Left forelimb (tissue), 1 donor: ENCODE measurements at regions not wholly inside any gene's neighbourhood (a gene's known extent, or its start where the extent isn't known, plus 50 kb on each side); places are given as distances from the start of the nearest gene placed in this dataset.
"Not testable (repeated sequence)": the region's sequence is repeated elsewhere in the genome, so short reads cannot be mapped to it uniquely, and the experiment has no call there.

Experiments
- DNase-seq: peaks from one replicate; pipeline ENCODE4 v3.0.0-alpha.2; 2018; ENCODE audit warnings: low spot score

DNA sequence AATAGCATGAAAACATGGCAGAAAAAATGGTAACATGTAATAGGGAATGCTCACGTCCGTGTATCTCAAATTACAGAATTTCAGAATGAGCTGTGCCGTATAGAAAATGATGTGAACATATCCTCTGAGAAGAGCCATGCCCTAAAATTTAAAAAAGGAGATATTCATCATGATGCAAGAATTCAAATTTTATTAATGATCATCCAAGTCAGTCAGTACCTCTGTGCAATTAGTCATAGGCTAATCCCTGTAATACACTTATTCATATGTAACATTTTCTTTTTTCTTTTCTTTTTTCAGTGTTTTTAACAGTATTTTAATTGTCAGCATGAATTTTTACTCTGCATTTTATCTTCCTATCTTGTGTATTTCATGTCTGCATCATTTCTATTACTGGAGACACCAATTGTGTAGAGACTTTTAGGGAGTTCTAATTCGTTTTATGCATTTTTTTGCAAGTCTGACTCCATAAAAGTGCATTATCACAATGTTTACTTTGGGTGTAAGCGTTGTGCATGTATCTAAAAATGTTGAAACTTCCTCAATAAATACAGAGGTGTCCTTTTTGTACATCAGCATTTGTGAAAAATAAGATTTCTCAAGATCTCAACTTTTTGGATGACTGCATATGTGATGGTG lies 1103.7 kb upstream of the CELF2 start:
- DNase-seq = no peak

DNA sequence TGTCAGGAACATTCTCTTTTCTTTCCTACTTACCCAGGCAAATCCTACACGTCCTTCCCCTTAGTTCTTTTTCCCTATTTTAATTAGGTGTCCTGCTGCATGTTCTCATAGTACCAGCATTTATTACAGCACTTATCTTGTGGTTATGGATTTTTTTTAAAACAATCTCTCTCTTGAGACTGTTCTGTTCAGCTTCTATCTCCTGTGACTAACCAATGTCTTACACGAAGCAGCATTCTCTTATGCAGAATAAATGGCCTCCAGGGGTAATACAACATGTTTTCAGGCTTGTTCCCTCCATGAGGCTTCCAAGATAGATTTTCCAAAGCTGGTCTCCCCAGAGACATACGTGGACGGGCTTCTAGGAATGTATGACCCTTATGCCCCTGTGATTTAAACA lies 1096.1 kb upstream of the CELF2 start:
- DNase-seq = no peak

DNA sequence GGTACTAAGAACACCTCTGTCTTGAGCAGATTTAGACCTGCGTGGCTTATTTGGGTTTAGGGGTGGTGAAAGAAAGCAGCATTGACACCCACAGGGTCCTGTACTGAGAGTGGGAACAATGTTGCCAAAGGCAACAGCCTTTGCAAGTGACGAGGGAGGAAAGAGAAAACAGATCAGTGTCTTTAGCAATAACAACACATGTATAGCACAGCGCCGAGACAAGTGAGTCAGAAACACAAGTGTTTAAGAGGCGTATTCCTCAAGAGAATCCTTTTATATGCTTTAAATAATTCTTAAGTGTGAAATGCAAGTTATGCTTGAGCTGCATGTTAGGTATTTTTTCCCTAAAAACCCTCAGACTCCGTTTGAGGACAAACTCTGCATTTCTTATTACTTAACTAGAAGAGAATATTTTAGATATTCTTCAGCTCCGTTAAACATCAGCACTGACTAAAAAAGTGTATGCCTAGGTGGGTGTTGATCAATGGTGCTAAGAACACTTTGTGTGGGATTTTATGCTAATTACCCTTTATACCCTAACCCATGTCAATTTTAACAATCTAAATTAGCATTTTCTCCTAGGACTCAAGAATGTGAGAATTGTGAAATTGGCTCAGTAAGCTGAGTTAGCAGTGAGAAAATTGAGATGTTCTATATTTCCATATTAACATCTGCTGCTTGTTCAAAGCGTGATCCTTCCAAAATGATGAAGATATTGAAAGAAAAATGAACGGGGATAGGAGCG lies 1095.4 kb upstream of the CELF2 start:
- DNase-seq = no peak

DNA sequence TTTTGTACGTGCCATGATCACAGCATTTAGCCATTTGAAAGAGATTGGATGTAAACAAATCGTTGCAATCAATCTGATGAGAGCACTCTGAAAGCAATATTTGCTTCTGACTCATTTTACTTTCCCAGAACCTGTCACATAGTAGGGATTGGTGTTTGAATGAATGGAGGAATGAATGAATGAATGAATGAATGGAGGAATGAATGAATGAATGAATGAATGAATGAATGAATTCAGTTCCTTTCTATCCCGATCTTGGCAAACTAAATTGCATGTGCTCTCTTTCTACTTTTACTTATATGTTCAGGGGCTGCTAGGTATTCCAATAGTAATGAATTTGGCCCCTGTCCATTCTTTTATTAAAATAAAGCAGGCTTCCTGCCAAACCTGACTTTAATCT lies 1091.7 kb upstream of the CELF2 start:
- DNase-seq = no peak

DNA sequence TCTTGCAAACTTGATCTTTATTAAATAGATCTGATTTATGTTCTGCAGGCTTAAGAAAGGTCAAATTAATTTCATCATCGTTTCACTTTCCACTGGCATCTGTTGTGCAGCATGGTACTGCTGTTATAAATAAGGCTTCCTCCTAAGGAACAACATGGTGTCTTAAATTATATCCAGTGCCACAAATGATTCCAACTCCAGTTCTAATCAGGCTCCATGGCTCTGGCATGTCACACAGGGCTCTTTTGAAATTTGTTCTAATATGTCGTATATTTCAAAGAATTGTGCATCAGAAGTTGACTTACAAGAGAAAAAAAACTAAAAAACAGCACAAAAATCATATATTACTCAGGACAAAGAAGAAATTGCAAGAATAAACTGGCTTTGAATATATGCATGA lies 1090.8 kb upstream of the CELF2 start:
- DNase-seq = no peak

DNA sequence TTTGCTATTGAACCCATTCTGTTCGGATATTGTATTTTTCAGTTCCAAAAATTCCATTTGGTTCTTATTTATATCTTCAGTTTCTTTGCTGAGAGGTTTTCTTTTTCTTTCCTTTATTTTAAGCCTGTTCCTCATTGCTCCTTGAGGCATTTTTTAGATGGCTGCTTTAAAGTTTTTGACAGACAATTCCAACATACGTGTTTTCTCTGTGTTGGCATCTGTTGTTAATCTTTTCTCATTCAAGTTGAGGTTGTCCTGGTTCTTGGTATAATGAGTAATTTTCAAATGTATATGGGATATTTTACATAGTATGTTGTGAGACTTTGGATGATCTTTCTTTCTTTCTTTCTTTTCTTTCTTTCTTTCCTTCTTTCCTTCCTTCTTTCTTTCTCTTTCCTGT lies 1078.0 kb upstream of the CELF2 start:
- no peak for DNase-seq

DNA sequence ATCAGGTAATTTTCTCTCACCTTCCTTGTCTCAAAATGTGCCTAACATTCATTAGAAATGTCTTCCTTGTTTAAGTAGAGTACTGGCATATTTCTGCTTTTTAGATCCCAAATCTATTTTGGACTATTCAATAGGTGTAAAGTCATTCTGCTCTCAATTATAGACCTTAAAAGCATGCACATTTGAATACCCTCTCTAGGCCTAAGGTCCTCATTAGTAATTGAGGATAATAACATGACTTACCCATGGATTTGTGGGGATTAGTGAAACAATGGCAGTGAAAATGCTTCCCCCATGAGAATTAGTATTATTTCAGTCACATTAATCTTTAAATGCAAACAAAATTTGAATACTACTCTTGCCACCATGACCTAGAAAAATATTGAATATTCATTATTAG lies 1073.0 kb upstream of the CELF2 start:
- no peak for DNase-seq

DNA sequence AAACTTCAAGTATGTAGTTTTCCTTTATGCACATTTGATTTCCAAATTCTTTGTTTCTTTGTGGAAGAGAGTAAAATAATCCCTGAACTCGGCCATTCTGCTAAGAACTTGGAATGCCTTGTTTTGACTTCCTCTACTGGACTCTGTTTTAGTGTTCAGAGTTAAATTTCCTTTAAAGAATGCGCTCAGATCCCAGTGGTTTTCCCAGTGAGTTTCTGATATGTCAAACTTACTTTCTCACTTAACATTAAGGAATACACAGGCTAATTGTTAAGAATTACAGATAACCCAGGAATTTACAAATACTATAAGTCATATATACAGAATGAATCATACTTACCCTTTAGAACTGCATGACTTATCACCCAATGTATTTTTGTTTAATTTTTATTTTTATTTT lies 1067.6 kb upstream of the CELF2 start:
- DNase-seq = no peak

DNA sequence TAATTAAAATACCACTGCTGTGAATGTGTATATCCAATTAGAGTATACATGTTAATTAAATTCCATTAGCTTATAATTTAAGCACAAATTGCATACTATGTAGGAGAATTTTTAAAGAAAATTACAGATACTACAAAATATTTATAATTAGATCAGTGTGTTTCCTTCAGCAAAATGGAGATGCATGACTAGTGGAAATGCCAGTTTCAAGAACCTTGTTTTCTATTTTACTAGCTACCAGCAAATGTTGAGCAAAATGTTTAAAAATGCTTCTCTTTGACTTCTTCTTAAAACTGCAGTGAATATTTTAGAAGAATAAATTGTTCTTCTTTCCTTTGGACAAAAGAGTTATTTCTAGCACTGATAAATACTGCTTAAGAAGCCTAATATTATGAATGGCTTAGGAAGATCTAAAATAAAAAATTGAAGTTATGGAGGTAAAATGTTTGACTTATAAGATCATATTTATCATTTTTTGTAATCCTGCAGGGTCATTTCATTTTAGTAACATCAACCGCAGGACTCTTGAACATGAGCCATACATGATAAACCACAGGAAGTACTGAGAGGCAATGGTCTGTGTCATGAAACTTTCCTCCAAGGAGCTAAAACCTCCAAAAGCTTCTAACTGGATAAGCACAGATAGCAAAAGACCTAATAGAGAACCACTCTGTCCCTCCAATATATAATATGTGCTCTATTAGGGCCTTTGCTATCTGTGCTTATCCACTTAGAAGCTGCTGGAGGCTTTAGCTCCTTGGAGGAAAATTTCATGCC lies 1066.0 kb upstream of the CELF2 start:
- no peak for DNase-seq

DNA sequence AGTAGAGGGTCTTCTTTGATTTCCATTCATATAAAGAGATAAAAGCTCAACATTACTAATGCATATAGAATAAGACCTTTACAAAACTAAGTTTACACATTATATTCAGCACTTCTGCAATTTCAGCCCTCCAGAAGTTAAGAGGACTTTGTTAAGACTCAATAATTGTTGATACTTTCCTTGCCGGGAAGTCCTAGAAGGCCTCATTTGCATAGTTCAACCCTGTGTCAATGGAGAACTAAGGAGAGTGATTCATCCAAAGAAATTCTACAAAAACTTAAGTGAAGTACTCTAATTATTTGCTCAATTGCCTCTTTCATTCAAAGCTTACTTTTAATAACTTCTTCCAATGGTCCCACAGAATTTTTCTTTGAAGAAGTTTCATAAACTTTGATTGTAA lies 1060.3 kb upstream of the CELF2 start:
- no peak for DNase-seq

DNA sequence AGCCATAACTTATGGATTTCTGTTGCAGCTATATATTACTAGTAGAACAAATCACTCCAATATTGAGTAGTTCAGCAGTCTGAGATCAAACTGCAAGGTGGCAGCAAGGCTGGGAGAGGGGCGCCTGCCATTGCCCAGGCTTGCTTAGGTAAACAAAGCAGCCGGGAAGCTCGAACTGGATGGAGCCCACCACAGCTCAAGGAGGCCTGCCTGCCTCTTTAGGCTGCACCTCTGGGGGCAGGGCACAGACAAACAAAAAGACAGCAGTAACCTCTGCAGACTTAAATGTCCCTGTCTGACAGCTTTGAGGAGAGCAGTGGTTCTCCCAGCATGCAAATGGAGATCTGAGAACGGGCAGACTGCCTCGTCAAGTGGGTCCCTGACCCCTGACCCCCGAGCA lies 1059.8 kb upstream of the CELF2 start:
- DNase-seq = not testable (repeated sequence)

DNA sequence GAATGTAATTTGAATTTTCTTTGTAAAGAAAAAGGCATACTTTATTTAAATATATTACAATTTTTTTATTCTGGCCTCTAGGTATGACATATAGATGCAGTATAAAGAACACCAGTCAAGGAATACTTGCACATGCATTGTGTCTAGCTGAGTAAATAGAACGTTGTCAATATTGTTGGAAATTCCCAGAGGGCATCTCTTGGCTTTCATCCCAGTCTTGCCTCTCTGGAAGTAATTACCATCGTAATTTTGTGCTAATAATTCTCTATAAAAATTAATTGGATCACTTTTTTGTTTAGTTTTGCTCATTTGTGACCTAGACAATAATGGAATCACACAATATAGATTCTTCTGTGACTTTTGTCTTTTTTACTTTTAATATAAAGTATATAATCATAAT lies 1052.3 kb upstream of the CELF2 start:
- DNase-seq = no peak

DNA sequence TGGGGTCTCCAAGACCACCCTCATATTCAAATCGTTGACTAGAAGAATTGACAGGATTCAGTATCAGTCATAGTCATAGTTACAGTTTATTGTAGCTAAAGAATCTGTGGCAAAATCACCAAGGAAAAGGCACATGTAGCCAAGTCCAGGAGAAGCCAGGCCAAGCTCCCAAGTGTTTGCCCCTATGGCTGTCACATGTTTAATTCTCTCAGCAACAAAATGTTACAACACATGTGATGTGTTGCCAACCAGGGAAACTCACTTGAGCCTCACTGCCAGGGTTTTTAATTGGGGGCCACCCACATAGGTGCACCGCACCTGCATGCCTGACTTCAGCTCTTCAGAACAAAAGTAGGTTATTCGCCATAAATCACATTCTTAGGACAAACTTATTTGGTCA lies 1030.9 kb upstream of the CELF2 start:
- DNase-seq = no peak

DNA sequence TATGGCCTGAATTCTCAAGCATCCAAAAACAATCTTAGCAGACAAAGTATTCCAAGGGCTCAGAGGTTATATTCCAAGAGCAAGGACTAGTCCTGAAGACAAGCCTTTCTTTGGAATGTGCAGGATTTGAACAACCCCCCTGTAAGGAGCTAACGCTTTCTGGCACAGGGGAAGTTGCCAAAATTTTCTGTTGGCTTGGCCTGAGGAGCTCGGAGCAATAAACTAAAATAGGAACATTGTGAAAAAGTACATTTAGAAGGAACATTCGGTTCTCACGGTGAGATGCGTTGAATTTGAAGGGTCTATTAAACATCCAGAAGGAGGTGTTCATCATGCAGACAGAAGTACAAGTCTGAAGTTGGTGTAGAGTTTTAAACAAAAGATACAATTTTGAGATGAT lies 1030.5 kb upstream of the CELF2 start:
- DNase-seq = no peak

DNA sequence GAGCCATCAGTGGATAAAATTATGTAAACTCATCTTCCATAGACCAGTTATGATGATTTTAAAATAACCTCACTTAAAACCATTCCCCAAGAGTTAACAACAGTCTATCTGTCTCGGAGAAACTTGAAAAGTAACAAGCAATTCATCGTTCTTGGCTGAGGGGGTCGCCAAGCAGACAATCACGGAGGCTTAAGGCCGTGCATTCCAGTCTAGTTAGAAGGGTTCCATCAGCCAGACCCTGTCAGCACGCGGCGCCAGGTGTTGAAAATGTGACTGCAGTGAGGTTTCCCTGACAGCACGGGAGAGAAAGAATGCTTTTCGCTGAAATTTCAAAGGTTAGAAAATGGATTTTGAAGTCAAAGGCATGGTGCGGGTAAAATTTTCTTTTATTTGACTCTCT lies 1025.0 kb upstream of the CELF2 start:
- DNase-seq = no peak

DNA sequence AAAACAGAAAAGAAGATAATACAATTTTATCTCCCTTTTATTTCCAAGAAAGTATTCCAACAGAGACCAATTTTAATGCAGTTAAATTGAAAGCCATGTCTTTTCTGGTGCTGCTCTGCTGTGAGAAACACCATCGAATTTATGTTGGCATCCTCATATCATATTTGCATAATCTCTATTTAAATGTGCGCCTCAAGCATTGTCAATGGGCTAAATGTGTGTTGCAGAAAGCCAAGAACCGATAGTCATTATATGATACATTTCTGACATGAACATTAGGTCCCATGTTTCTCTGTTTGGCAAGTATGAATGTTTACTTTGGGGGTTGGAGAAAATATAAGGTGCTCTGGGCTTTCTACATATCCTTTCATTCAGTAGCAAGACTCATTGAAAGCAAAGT lies 1023.5 kb upstream of the CELF2 start:
- no peak for DNase-seq

DNA sequence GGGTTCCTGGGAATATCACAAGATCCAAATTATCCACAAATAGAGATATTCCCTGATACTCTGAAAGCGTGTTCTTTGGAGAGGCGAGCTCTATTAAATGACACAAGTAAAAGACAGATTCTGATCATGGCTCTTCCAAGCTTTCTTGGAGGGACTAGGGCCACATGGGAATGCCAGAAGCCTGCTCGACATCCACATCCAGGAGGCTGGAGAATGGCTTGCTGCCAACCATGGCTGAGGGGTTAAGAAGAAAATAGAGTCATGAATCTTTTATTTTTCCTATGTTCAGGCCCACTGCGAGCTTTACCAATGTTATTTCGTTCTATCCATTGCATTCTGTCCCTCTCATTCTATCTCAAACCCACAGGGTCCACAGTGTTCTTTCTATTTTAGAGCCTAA lies 1018.0 kb upstream of the CELF2 start:
- DNase-seq = no peak

DNA sequence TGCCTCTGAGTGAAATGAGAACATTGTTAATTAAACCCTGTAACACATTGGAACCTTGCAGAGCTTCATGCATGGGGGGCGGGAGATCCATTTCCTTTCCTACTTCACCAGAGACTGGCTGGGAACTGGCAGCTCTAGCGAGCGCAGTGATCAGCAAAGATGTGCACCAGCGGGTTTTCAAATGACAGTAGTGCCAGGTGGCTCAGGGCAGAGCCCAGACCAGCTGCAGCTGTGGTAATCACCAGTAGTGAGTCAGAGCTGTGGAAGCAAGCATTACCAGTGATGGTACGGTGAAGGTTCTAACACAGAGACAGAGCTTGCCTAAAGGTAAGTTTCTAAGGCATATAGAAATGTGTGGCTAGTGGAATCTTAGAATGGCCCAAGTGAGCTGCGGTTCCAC lies 1009.7 kb upstream of the CELF2 start:
- DNase-seq = no peak

DNA sequence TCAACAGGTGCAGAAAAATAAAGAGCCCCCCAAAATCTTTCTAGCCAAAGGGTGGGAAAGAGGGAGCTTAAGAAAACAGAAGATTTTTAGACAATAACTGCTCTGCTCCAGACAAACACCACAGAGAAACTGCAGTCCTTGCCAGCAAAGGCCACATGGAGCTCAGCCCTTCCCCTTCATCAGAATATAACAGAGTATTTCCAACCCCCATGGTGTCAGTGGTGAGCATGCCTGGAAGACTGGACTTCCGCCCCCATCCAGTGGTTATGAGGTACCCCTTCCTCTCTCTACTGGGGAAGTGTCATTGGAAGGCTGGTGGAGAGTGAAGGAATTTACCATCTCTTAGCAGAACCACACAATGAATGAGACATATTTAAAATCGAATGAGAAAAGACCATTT lies 1007.3 kb upstream of the CELF2 start:
- no peak for DNase-seq

DNA sequence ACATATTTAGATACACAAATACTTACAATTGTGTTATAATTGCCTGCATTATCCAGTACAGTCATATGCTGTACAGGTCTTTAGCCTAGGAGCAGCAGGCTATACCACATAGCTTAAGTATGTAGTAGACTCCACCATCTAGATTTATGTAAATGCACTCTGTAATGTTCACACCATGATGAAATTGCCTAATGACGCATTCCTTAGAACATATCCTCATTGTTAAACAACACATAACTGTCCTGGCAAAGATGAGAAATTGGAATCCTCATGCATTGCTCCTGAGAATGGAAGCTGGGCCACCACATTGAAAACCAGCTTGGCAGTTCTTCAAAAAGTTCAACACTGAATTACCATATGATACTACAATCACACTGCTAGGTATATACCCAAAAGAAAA lies 1002.8 kb upstream of the CELF2 start:
- no peak for DNase-seq

DNA sequence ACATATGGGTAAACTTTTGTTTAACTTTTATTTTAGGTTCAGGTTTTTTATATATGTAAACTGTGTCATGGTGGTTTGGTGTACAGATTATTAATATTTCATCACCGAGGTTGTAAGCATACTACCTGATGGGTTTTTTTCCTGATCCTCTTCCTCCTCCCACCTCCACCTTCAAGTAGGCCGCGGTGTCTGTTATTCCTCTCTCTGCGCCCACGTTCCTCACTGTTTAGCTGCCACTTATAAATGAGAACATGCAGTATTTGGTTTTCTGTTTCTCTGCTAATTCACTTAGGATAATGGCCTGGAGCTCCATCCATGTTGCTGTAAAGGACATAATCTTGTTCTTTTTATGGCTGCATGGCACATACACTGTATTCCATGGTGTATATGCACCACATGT lies 1000.0 kb upstream of the CELF2 start:
- no peak for DNase-seq

DNA sequence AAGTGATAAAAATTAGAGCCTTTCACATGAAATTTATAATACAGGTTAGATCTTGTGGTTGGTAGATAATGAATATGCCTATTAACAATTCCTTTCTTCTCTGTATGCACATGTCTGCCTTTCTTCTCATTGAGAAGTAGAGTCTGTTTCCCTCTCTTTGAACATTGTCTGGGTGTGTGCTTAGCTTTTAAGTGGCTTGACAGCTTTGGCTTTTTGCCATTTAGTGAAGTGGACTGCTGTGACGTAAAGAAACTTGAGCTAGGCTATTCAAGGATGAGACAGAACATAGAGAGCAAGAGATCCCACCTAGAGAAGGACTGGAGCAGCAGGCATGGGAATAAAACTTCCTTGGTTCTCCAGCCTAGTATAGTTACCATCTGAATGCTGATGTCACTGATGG lies 996.7 kb upstream of the CELF2 start:
- no peak for DNase-seq

DNA sequence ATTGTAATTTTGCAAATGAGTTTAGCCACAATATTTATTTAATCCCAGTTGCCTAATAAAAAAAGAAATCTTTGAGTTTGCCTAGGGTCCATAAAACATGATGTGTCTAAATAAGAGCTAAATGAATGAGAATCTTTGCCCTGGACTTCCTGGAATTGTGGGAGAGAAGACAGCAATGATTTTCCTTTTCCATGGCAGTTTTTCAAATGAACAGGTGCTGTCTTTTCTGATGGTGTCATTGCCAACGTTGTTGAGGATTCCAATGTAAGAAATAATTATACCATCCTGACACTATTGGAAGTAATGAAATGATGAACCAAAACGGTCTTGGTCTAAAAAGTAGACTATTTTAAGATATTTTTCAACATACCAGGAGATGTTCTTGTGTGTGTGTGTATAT lies 984.7 kb upstream of the CELF2 start:
- no peak for DNase-seq
